H9 (cell line): ENCODE measurements at regions not wholly inside any gene's neighbourhood (a gene's known extent, or its start where the extent isn't known, plus 50 kb on each side); places are given as distances from the start of the nearest gene placed in this dataset.

Experiments
- DNase-seq: peaks from one replicate; pipeline ENCODE4 v3.0.0-alpha.2; 2017
- H2AFZ ChIP-seq: one replicate; pipeline ENCODE4 v1.6.1; 2013; ENCODE audit warnings: mild to moderate bottlenecking, low read length, control low read depth, moderate library complexity
- H2AK5ac ChIP-seq: 2 replicates; pipeline ENCODE4 v1.6.1; 2013; ENCODE audit warnings: low read length, control low read depth, mixed read lengths; ENCODE audit not compliant: insufficient read length
- H2BK120ac ChIP-seq: one replicate; pipeline ENCODE4 v1.6.1; 2013; ENCODE audit warnings: low read depth, mild to moderate bottlenecking, low read length, control low read depth, inconsistent platforms; ENCODE audit not compliant: poor library complexity, severe bottlenecking
- H2BK12ac ChIP-seq: 2 replicates; pipeline ENCODE4 v1.6.1; 2013; ENCODE audit warnings: low read length, control low read depth, mixed read lengths, low read depth; ENCODE audit not compliant: insufficient read length
- H2BK15ac ChIP-seq: 2 replicates; pipeline ENCODE4 v1.6.1; 2013; ENCODE audit warnings: low read depth, low read length, control low read depth
- H2BK20ac ChIP-seq: one replicate; pipeline ENCODE4 v1.6.1; 2013; ENCODE audit warnings: low read depth, mild to moderate bottlenecking, low read length, control low read depth, inconsistent platforms; ENCODE audit not compliant: poor library complexity, severe bottlenecking
- H2BK5ac ChIP-seq: 2 replicates; pipeline ENCODE4 v1.6.1; 2013; ENCODE audit warnings: low read length, control low read depth, mixed read lengths; ENCODE audit not compliant: insufficient read length
- H3K14ac ChIP-seq: 2 replicates; pipeline ENCODE4 v1.6.1; 2013; ENCODE audit warnings: low read length, control low read depth; ENCODE audit not compliant: insufficient read depth
- H3K18ac ChIP-seq: 2 replicates; pipeline ENCODE4 v1.6.1; 2013; ENCODE audit warnings: low read depth, mild to moderate bottlenecking, mixed read lengths, low read length, control low read depth; ENCODE audit not compliant: insufficient read length
- H3K23ac ChIP-seq: 2 replicates; pipeline ENCODE4 v1.6.1; 2013; ENCODE audit warnings: low read length, control low read depth, mixed read lengths, low read depth; ENCODE audit not compliant: insufficient read length
- H3K23me2 ChIP-seq: 2 replicates; pipeline ENCODE4 v1.6.1; 2013; ENCODE audit warnings: low read depth, mild to moderate bottlenecking, mixed read lengths, low read length, control low read depth; ENCODE audit not compliant: insufficient read length, poor library complexity, severe bottlenecking
- H3K27ac ChIP-seq: 2 replicates; pipeline ENCODE4 v1.5.1; 2013; ENCODE audit warnings: low read length, control low read depth, mixed read lengths, low read depth; ENCODE audit not compliant: insufficient read length
- H3K27me3 ChIP-seq: 2 replicates; pipeline ENCODE4 v1.6.1; 2013; ENCODE audit warnings: low read length, control low read depth, inconsistent platforms; ENCODE audit not compliant: insufficient read depth
- H3K4ac ChIP-seq: 2 replicates; pipeline ENCODE4 v1.6.1; 2013; ENCODE audit warnings: low read depth, mild to moderate bottlenecking, control low read depth, inconsistent platforms, low read length, moderate library complexity
- H3K4me1 ChIP-seq: 2 replicates; pipeline ENCODE4 v1.6.1; 2013; ENCODE audit warnings: low read length, control low read depth, inconsistent platforms; ENCODE audit not compliant: insufficient read depth
- H3K4me2 ChIP-seq: 2 replicates; pipeline ENCODE4 v1.6.1; 2013; ENCODE audit warnings: low read length, control low read depth, mixed read lengths; ENCODE audit not compliant: insufficient read length, insufficient read depth
- H3K56ac ChIP-seq: 2 replicates; pipeline ENCODE4 v1.6.1; 2013; ENCODE audit warnings: low read depth, mild to moderate bottlenecking, mixed read lengths, low read length, control low read depth; ENCODE audit not compliant: insufficient read length
- H3K79me1 ChIP-seq: 2 replicates; pipeline ENCODE4 v1.6.1; 2013; ENCODE audit warnings: low read depth, mild to moderate bottlenecking, moderate library complexity, low read length, control low read depth, inconsistent platforms; ENCODE audit not compliant: insufficient read depth, poor library complexity, severe bottlenecking
- H3K79me2 ChIP-seq: 2 replicates; pipeline ENCODE4 v1.6.1; 2013; ENCODE audit warnings: low read length, control low read depth, inconsistent platforms; ENCODE audit not compliant: insufficient read depth
- H3K9ac ChIP-seq: 2 replicates; pipeline ENCODE4 v1.6.1; 2013; ENCODE audit warnings: low read length, control low read depth, mixed read lengths; ENCODE audit not compliant: insufficient read length; ENCODE audit errors: extremely low read depth
- H3K9me3 ChIP-seq: one replicate; pipeline ENCODE4 v1.6.1; 2013; ENCODE audit warnings: low read depth, low read length, inconsistent platforms; ENCODE audit not compliant: control insufficient read depth
- H3T11ph ChIP-seq: one replicate; pipeline ENCODE4 v1.6.1; 2013; ENCODE audit warnings: mild to moderate bottlenecking, low read length, control low read depth, inconsistent platforms
- H4K20me1 ChIP-seq: one replicate; pipeline ENCODE4 v1.6.1; 2013; ENCODE audit not compliant: control insufficient read depth, insufficient read length, insufficient read depth
- H4K5ac ChIP-seq: 2 replicates; pipeline ENCODE4 v1.6.1; 2013; ENCODE audit warnings: low read depth, mild to moderate bottlenecking, mixed read lengths, low read length, control low read depth; ENCODE audit not compliant: insufficient read length
- H4K8ac ChIP-seq: replicated peaks from 2 replicates; pipeline ENCODE4 v1.6.1; 2013; ENCODE audit warnings: low read length, control low read depth, mixed read lengths, low read depth; ENCODE audit not compliant: insufficient read length
- H4K91ac ChIP-seq: 2 replicates; pipeline ENCODE4 v1.6.1; 2013; ENCODE audit warnings: low read depth, mild to moderate bottlenecking, moderate library complexity, mixed read lengths, low read length, control low read depth; ENCODE audit not compliant: insufficient read length
- H3K27ac Mint-ChIP-seq, 3 experiments: 2 replicates in 2 of 3; 3 replicates in 1 of 3; pipeline ENCODE4 v1.8.0; 2020 to 2021; ENCODE audit warnings: mixed read lengths in 3 of 3, mild to moderate bottlenecking in 1 of 3, moderate library complexity in 1 of 3
- H3K27me3 Mint-ChIP-seq: 2 replicates; pipeline ENCODE4 v1.8.0; 2021; ENCODE audit warnings: low read depth, mild to moderate bottlenecking, moderate library complexity, mixed read lengths
- H3K36me3 Mint-ChIP-seq, 3 experiments: 2 replicates in 2 of 3; 3 replicates in 1 of 3; pipeline ENCODE4 v1.8.0; 2020 to 2021; ENCODE audit warnings: low read depth in 3 of 3, mixed read lengths in 3 of 3; ENCODE audit not compliant: insufficient read depth in 1 of 3
- H3K4me1 Mint-ChIP-seq, 2 experiments: 2 replicates each; pipeline ENCODE4 v1.8.0; 2020; ENCODE audit warnings: mixed read lengths in 2 of 2
- H3K4me3 Mint-ChIP-seq, 2 experiments: 2 replicates in 1 of 2; 3 replicates in 1 of 2; pipeline ENCODE4 v1.8.0; 2020 to 2021; ENCODE audit warnings: mild to moderate bottlenecking in 2 of 2, mixed read lengths in 2 of 2, moderate library complexity in 1 of 2
- H3K9me3 Mint-ChIP-seq, 2 experiments: 2 replicates in 1 of 2; 3 replicates in 1 of 2; pipeline ENCODE4 v1.8.0; 2020; ENCODE audit warnings: mild to moderate bottlenecking in 2 of 2, mixed read lengths in 2 of 2, moderate library complexity in 1 of 2
- WGBS: extraction: QIAGEN DNeasy Blood & Tissue Kit; methylation state at CpG from one replicate; pipeline ENCODE4 v1.1.7; 2013; ENCODE audit warnings: missing lambda C conversion rate, low lambda C conversion rate, mixed read lengths; ENCODE audit not compliant: insufficient read length; ENCODE audit errors: extremely low coverage; 5-methylcytosine and 5-hydroxymethylcytosine counted together
- TF ChIP-seq, protein P1 (sequence below): fragments of 200-600 bp; sonication (generic); conservative IDR thresholded peaks from 3 replicates; pipeline ENCODE4 v1.8.0; 2021; ENCODE audit warnings: antibody characterized with exemption, mild to moderate bottlenecking

- WGBS = no CpG with 5 or more reads among the region's 4 CpGs
- H2BK15ac ChIP-seq = no peak overlapping the region
- H2BK120ac ChIP-seq = no peak overlapping the region
- no peak overlapping the region for H4K91ac ChIP-seq
- H2BK20ac ChIP-seq = no peak overlapping the region
- peaks cover 0 to 5% (median 0%) of the 10 kb centered on the region in 3 experiments; a peak in 2 of 7 replicates for H3K36me3 Mint-ChIP-seq
- no peak overlapping the region for H3K56ac ChIP-seq
- no peak overlapping the region for H4K8ac ChIP-seq
- H3K79me1 ChIP-seq = no peaks in the 10 kb centered on the region
- peaks cover 19 to 24% of the 10 kb centered on the region in 2 experiments for H3K4me1 Mint-ChIP-seq
- no peak overlapping the region for H3K27ac ChIP-seq
- no peak overlapping the region for H2BK12ac ChIP-seq
- no peak overlapping the region for H2AFZ ChIP-seq
- H3K27me3 ChIP-seq = no peaks in the 10 kb centered on the region; the same call in 1 of the 2 replicates
- H3K9me3 Mint-ChIP-seq = no peaks in the 10 kb centered on the region
- no peak overlapping the region for H3K4me3 Mint-ChIP-seq
- no peak overlapping the region for H2AK5ac ChIP-seq
- H3K9ac ChIP-seq = no peak overlapping the region
- H3K9me3 ChIP-seq = no peaks in the 10 kb centered on the region
- no peak overlapping the region for H3K27ac Mint-ChIP-seq
- no peaks in the 10 kb centered on the region for H3K79me2 ChIP-seq
- no peaks in the 10 kb centered on the region for H3K23me2 ChIP-seq
- H3K4ac ChIP-seq = no peak overlapping the region
- H2BK5ac ChIP-seq = no peak overlapping the region
- no peak overlapping the region for H3K14ac ChIP-seq
- H3K18ac ChIP-seq = no peak overlapping the region
- DNase-seq = no peak
- H3K4me1 ChIP-seq = peaks cover 7% of the 10 kb centered on the region; the same call in 1 of the 2 replicates
- H3K23ac ChIP-seq = no peak overlapping the region
- H3K4me2 ChIP-seq = no peak overlapping the region
- TF ChIP-seq, protein P1, sequence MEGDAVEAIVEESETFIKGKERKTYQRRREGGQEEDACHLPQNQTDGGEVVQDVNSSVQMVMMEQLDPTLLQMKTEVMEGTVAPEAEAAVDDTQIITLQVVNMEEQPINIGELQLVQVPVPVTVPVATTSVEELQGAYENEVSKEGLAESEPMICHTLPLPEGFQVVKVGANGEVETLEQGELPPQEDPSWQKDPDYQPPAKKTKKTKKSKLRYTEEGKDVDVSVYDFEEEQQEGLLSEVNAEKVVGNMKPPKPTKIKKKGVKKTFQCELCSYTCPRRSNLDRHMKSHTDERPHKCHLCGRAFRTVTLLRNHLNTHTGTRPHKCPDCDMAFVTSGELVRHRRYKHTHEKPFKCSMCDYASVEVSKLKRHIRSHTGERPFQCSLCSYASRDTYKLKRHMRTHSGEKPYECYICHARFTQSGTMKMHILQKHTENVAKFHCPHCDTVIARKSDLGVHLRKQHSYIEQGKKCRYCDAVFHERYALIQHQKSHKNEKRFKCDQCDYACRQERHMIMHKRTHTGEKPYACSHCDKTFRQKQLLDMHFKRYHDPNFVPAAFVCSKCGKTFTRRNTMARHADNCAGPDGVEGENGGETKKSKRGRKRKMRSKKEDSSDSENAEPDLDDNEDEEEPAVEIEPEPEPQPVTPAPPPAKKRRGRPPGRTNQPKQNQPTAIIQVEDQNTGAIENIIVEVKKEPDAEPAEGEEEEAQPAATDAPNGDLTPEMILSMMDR = no peak
- H4K20me1 ChIP-seq = no peaks in the 10 kb centered on the region
- no peak overlapping the region for H4K5ac ChIP-seq
- H3T11ph ChIP-seq = no peak overlapping the region
- H3K27me3 Mint-ChIP-seq = no peaks in the 10 kb centered on the region
These were observed 88.8 kb upstream of the PAM start for GRCh38 chr5:102666164-102666946.
